CD4-positive, alpha-beta T cell (primary cell): ENCODE measurements at regions not wholly inside any gene's neighbourhood (a gene's known extent, or its start where the extent isn't known, plus 50 kb on each side); places are given as distances from the start of the nearest gene placed in this dataset.
"Not testable (repeated sequence)": the region's sequence is repeated elsewhere in the genome, so short reads cannot be mapped to it uniquely, and the experiment has no call there.

Source experiments
- ATAC-seq: fragments of 200-7000 bp; cut with Tn5 transposase; one replicate; pipeline ENCODE4 v1.10.0; 2022; ENCODE audit warnings: mild to moderate bottlenecking; ENCODE audit not compliant: poor library complexity
- CTCF ChIA-PET: fragments of 350-600 bp; sonication (Branson Sonifier 250); formaldehyde crosslinking; loops from one replicate; lab custom pipeline; 2021; ENCODE audit warnings: antibody characterized with exemption, inconsistent platforms; lab: Charles Lee
- POLR2A ChIA-PET: fragments of 350-600 bp; sonication (Branson Sonifier 250); formaldehyde crosslinking; loops from one replicate; lab custom pipeline; 2021; ENCODE audit warnings: antibody characterized with exemption, inconsistent platforms; lab: Charles Lee
- DNase-seq, 14 experiments: peaks; one replicate each; pipeline ENCODE4 v3.0.0-alpha.2; 2013 to 2020; ENCODE audit warnings: mixed read lengths in 2 of 14
- H3K27ac ChIP-seq, 2 donors: one replicate each; pipeline versions ENCODE4 v1.5.1 to v1.7.0; 2013; ENCODE audit warnings: low read length in 2 of 2, low read depth in 1 of 2, mild to moderate bottlenecking in 1 of 2
- H3K27me3 ChIP-seq, 2 experiments: 1 replicate in 1 of 2; 2 replicates in 1 of 2; pipeline versions ENCODE4 v1.6.1 to v1.7.0; 2013; ENCODE audit warnings: low read length in 2 of 2, control low read depth in 1 of 2, mild to moderate bottlenecking in 1 of 2, moderate library complexity in 1 of 2; ENCODE audit not compliant: insufficient read depth in 2 of 2, control insufficient read depth in 1 of 2
- H3K36me3 ChIP-seq: one replicate; pipeline ENCODE4 v1.6.1; 2013; ENCODE audit warnings: low read length, control low read depth; ENCODE audit not compliant: insufficient read depth
- H3K4me1 ChIP-seq: one replicate; pipeline ENCODE4 v1.6.1; 2013; ENCODE audit warnings: low read length, control low read depth; ENCODE audit not compliant: insufficient read depth
- H3K4me3 ChIP-seq: one replicate; pipeline ENCODE4 v1.5.1; 2013; ENCODE audit warnings: mild to moderate bottlenecking, low read length, moderate library complexity
- H3K9me3 ChIP-seq, 2 experiments: 1 replicate in 1 of 2; 2 replicates in 1 of 2; pipeline versions ENCODE4 v1.6.1 to v1.7.0; 2013; ENCODE audit warnings: low read length in 2 of 2, mild to moderate bottlenecking in 2 of 2, control low read depth in 1 of 2, moderate library complexity in 1 of 2; ENCODE audit not compliant: control insufficient read depth in 1 of 2, insufficient read depth in 1 of 2
- H3K27ac Mint-ChIP-seq: one replicate; pipeline ENCODE4 v1.8.0; 2020; ENCODE audit warnings: mixed read lengths
- H3K27me3 Mint-ChIP-seq: one replicate; pipeline ENCODE4 v1.8.0; 2021; ENCODE audit warnings: mixed read lengths
- H3K36me3 Mint-ChIP-seq: one replicate; pipeline ENCODE4 v1.8.0; 2021; ENCODE audit warnings: low read depth, mixed read lengths
- H3K4me1 Mint-ChIP-seq: one replicate; pipeline ENCODE4 v1.8.0; 2021; ENCODE audit warnings: low read depth, mixed read lengths
- H3K4me3 Mint-ChIP-seq: one replicate; pipeline ENCODE4 v1.8.0; 2020; ENCODE audit warnings: mild to moderate bottlenecking, mixed read lengths
- H3K9me3 Mint-ChIP-seq: one replicate; pipeline ENCODE4 v1.8.0; 2020; ENCODE audit warnings: mixed read lengths
- CTCF ChIP-seq: fragments of 200-600 bp; IDR thresholded peaks from one replicate; pipeline ENCODE4 v1.8.0; 2022; ENCODE audit warnings: antibody characterized with exemption, mild to moderate bottlenecking
- intact Hi-C, 2 experiments: fragments of 100-400 bp; cut with DNase I in 1 of 2; cut with micrococcal nuclease in 1 of 2; formaldehyde crosslinking; loops; one replicate each; pipeline versions ENCODE4 v1.15.1 to v1.9.0; 2023 to 2025; cut with DNase I, micrococcal nuclease

- DNase-seq: no peak
- Mint-ChIP-seq H3K27ac (no peak overlapping the region), H3K4me1 (no peaks in the 10 kb centered on the region), H3K36me3 (peaks cover 17% of the 10 kb centered on the region), H3K4me3 (no peak overlapping the region), H3K27me3 (no peaks in the 10 kb centered on the region), H3K9me3 (no peaks in the 10 kb centered on the region)
- no peak for ATAC-seq
- no peak for TF ChIP-seq CTCF
- POLR2A ChIA-PET: no interaction called here
- H3K4me3 ChIP-seq: no peak overlapping the region
- CTCF ChIA-PET: no interaction called here
- intact Hi-C loops: no loop called here
- H3K27me3 ChIP-seq: no peaks in the 10 kb centered on the region
- H3K36me3 ChIP-seq: no peaks in the 10 kb centered on the region
- no peaks in the 10 kb centered on the region for H3K9me3 ChIP-seq
- no peaks in the 10 kb centered on the region for H3K4me1 ChIP-seq
- H3K27ac ChIP-seq: no peak overlapping the region
These were observed 211.4 kb downstream of the PTPRC start for GRCh38 chr1:198850196-198850595.

GRCh38 chr1:198850966-198851365 is 212.1 kb downstream of the PTPRC start:
- H3K27ac Mint-ChIP-seq, H3K9me3 Mint-ChIP-seq, H3K4me1 ChIP-seq, H3K9me3 ChIP-seq, H3K27me3 Mint-ChIP-seq, H3K27me3 ChIP-seq, CTCF ChIA-PET, H3K4me3 ChIP-seq, ATAC-seq, H3K4me1 Mint-ChIP-seq, POLR2A ChIA-PET, H3K4me3 Mint-ChIP-seq, H3K27ac ChIP-seq, intact Hi-C loops, H3K36me3 ChIP-seq, DNase-seq: not testable (repeated sequence)
- H3K36me3 Mint-ChIP-seq: peaks cover 13% of the 10 kb centered on the region

GRCh38 chr1:198856601-198857000 is 217.8 kb downstream of the PTPRC start:
- H3K27ac ChIP-seq: no peak overlapping the region
- ChIA-PET CTCF (no interaction called here), POLR2A (no interaction called here)
- no peaks in the 10 kb centered on the region for H3K36me3 ChIP-seq
- H3K4me3 Mint-ChIP-seq: no peak overlapping the region
- no peaks in the 10 kb centered on the region for H3K4me1 ChIP-seq
- H3K9me3 ChIP-seq: no peaks in the 10 kb centered on the region
- H3K4me3 ChIP-seq: no peak overlapping the region
- no peaks in the 10 kb centered on the region for H3K9me3 Mint-ChIP-seq
- H3K27ac Mint-ChIP-seq: no peak overlapping the region
- no peaks in the 10 kb centered on the region for H3K27me3 Mint-ChIP-seq
- ATAC-seq (no peak), DNase-seq (no peak)
- intact Hi-C loops: no loop called here
- peaks cover 33% of the 10 kb centered on the region for H3K36me3 Mint-ChIP-seq
- no peak for TF ChIP-seq CTCF
- no peaks in the 10 kb centered on the region for H3K4me1 Mint-ChIP-seq
- H3K27me3 ChIP-seq: no peaks in the 10 kb centered on the region

GRCh38 chr1:198858033-198858432 is 219.2 kb downstream of the PTPRC start:
- Mint-ChIP-seq H3K9me3 (no peaks in the 10 kb centered on the region), H3K4me1 (no peaks in the 10 kb centered on the region), H3K36me3 (peaks cover 33% of the 10 kb centered on the region), H3K4me3 (no peak overlapping the region), H3K27ac (no peak overlapping the region), H3K27me3 (no peaks in the 10 kb centered on the region)
- intact Hi-C loops: no loop called here
- DNase-seq: no peak
- TF ChIP-seq CTCF: no peak
- Histone ChIP-seq H3K27ac (no peak overlapping the region), H3K36me3 (no peaks in the 10 kb centered on the region), H3K9me3 (no peaks in the 10 kb centered on the region), H3K4me3 (no peak overlapping the region), H3K4me1 (no peaks in the 10 kb centered on the region), H3K27me3 (no peaks in the 10 kb centered on the region)
- CTCF ChIA-PET: no interaction called here
- ATAC-seq: no peak
- POLR2A ChIA-PET: no interaction called here
